ENCODE measurements at regions not wholly inside any gene's neighbourhood (a gene's known extent, or its start where the extent isn't known, plus 50 kb on each side); places are given as distances from the start of the nearest gene placed in this dataset.

GRCh38 chr14:99342204-99342603 is 70.2 kb upstream of the BCL11B start:
- no peak for TF ChIP-seq CTCF (IDR thresholded peaks at IDR 0.05)
- no peak for TF ChIP-seq EZH2 (IDR thresholded peaks at IDR 0.05; ENCODE audit: borderline replicate concordance, insufficient read depth, low read depth, low read length, poor library complexity, severe bottlenecking)

Data from B cell (primary cell).